ENCODE measurements at regions not wholly inside any gene's neighbourhood (a gene's known extent, or its start where the extent isn't known, plus 50 kb on each side); places are given as distances from the start of the nearest gene placed in this dataset.

DNA sequence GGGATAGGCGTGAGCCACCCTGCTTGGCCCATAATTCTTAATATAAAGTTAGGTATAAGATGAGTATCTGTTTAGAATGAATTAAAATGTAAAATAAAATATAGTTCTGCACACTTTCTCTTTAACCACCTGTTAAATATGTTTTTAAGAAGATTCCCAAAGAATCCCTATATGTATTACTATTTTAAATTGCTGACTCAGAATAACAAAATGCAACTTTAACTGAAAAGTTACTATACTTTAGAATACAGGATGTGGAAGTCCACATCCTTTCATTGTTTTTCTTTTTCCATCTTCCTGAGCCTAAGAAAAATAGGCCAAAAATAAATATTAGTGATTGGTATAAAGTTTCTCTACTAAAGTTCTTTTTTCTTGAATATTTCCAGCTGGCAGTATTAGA lies 325.6 kb upstream of the EYS start:
- Histone ChIP-seq H3K36me3 (no peaks in the 10 kb centered on the region), H3K4me3 (no peak overlapping the region), H3K9me3 (no peaks in the 10 kb centered on the region), H3K27ac (no peak overlapping the region), H3K4me1 (no peaks in the 10 kb centered on the region), H3K27me3 (no peaks in the 10 kb centered on the region)
- intact Hi-C loops (cut with DNase I), result no loop called here
- TF ChIP-seq POLR2A (IDR thresholded peaks at IDR 0.05), result no peak
- no peak for TF ChIP-seq POLR2AphosphoS5 (IDR thresholded peaks at IDR 0.05; ENCODE audit: insufficient read depth in 1 of 2, low read depth in 1 of 2)
- TF ChIP-seq, protein P1, sequence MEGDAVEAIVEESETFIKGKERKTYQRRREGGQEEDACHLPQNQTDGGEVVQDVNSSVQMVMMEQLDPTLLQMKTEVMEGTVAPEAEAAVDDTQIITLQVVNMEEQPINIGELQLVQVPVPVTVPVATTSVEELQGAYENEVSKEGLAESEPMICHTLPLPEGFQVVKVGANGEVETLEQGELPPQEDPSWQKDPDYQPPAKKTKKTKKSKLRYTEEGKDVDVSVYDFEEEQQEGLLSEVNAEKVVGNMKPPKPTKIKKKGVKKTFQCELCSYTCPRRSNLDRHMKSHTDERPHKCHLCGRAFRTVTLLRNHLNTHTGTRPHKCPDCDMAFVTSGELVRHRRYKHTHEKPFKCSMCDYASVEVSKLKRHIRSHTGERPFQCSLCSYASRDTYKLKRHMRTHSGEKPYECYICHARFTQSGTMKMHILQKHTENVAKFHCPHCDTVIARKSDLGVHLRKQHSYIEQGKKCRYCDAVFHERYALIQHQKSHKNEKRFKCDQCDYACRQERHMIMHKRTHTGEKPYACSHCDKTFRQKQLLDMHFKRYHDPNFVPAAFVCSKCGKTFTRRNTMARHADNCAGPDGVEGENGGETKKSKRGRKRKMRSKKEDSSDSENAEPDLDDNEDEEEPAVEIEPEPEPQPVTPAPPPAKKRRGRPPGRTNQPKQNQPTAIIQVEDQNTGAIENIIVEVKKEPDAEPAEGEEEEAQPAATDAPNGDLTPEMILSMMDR (IDR thresholded peaks at IDR 0.05), result no peak
- DNase-seq (ENCODE audit: extremely low spot score in 2 of 2), result no peak

DNA sequence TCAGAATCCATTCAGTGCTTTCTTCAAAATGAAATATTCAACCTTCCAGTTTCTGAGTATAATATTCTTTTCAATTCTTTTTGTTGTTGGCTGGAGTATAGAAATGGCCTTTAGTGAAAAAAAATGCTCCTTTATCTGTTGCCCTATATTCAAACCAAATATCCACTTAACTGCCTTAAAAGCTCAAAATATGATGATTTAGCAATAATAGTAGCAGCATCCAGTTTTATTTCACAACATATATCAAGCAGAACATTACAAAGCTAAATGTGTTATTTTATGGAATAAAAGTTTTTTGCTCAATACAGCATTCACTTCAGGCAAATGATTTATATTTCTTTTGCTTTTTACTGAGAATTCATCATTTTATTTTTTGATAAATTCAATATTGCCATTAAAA lies 322.4 kb upstream of the EYS start:
- Histone ChIP-seq H3K4me3 (no peak overlapping the region), H3K9me3 (no peaks in the 10 kb centered on the region), H3K27me3 (no peaks in the 10 kb centered on the region), H3K4me1 (no peaks in the 10 kb centered on the region), H3K27ac (no peak overlapping the region), H3K36me3 (no peaks in the 10 kb centered on the region)
- DNase-seq (ENCODE audit: extremely low spot score in 2 of 2), result no peak
- TF ChIP-seq POLR2AphosphoS5 (IDR thresholded peaks at IDR 0.05; ENCODE audit: insufficient read depth in 1 of 2, low read depth in 1 of 2) (no peak), POLR2A (IDR thresholded peaks at IDR 0.05) (no peak)
- TF ChIP-seq, protein P1 (IDR thresholded peaks at IDR 0.05), result no peak
- intact Hi-C loops (cut with DNase I), result no loop called here

DNA sequence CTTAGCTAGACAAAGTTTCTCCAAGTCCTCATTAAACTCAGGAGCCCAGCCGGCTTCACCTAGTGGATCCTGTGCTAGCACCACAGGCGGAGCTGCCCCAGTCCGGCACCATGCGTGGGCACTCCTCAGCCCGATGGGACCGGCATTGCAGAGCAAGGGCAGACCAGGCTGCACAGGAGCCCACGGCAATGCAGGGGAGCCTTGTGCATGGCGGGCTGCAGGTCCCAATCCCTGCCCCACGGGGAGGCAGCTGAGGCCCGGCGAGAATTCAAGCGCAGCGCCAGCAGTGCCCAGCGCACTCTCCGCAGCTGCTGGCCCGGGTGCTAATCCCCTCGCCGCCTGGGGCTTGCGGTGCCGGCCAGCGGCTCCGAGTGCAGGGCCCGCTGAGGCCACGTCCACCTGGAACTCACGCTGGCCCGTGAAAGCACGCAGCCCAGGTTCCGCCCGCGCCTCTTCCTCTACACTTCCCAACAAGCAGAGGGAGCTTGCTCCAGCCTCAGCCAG lies 292.3 kb upstream of the EYS start:
- no peak for DNase-seq (ENCODE audit: extremely low spot score in 2 of 2)
- intact Hi-C loops (cut with DNase I), result no loop called here
- H3K4me3 ChIP-seq, result no peak overlapping the region
- no peaks in the 10 kb centered on the region for H3K9me3 ChIP-seq
- no peaks in the 10 kb centered on the region for H3K4me1 ChIP-seq
- H3K36me3 ChIP-seq, result no peaks in the 10 kb centered on the region
- no peaks in the 10 kb centered on the region for H3K27me3 ChIP-seq
- TF ChIP-seq POLR2AphosphoS5 (IDR thresholded peaks at IDR 0.05; ENCODE audit: insufficient read depth in 1 of 2, low read depth in 1 of 2), result no peak
- no peak for TF ChIP-seq POLR2A (IDR thresholded peaks at IDR 0.05)
- TF ChIP-seq, protein P1 (IDR thresholded peaks at IDR 0.05), result no peak
- no peak overlapping the region for H3K27ac ChIP-seq

DNA sequence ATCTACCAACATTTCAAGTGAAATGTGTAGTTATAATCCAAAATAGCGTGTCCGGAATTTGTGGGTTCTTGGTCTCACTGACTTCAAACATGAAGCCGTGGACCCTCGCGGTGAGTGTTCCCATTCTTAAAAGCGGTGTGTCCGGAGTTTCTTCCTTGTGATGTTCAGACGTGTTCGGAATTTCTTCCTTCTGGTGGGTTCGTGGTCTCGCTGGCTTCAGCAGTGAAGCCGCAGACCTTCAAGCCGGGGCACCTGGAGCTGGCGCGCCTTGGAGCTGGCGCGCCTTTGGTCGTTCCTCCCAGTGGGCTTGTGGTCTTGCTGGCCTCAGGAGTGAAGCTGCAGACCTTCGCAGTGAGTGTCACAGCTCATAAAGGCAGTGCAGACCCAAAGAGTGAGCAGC lies 291.5 kb upstream of the EYS start:
- intact Hi-C loops (cut with DNase I), result no loop called here
- H3K4me3 ChIP-seq, result no peak overlapping the region
- no peak overlapping the region for H3K27ac ChIP-seq
- DNase-seq (ENCODE audit: extremely low spot score in 2 of 2), result no peak
- H3K36me3 ChIP-seq, result no peaks in the 10 kb centered on the region
- no peaks in the 10 kb centered on the region for H3K9me3 ChIP-seq
- no peaks in the 10 kb centered on the region for H3K4me1 ChIP-seq
- TF ChIP-seq POLR2AphosphoS5 (IDR thresholded peaks at IDR 0.05; ENCODE audit: insufficient read depth in 1 of 2, low read depth in 1 of 2) (no peak), POLR2A (IDR thresholded peaks at IDR 0.05) (no peak)
- TF ChIP-seq, protein P1 (IDR thresholded peaks at IDR 0.05), result no peak
- no peaks in the 10 kb centered on the region for H3K27me3 ChIP-seq

DNA sequence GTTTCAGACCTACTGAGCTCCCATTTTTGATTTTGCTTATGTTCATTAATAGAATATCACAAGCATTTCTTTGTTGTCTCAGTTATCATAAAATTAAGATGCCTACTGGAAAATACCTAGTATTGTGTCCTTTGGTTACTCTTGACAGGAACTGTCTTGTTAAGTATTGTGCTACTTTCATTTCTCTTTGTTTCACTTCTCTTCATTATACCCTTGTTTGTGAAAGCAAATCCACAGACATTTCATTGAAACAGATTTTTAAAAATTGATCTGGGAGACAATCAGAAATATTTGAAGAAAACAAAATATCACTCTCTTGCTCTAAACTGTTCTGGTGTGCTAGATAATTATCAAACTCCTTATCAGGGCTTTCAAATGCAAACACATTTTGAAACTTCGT lies 290.5 kb upstream of the EYS start:
- Histone ChIP-seq H3K27ac (no peak overlapping the region), H3K36me3 (no peaks in the 10 kb centered on the region), H3K4me1 (no peaks in the 10 kb centered on the region), H3K9me3 (no peaks in the 10 kb centered on the region), H3K27me3 (no peaks in the 10 kb centered on the region), H3K4me3 (no peak overlapping the region)
- no peak for DNase-seq (ENCODE audit: extremely low spot score in 2 of 2)
- TF ChIP-seq POLR2A (IDR thresholded peaks at IDR 0.05) (no peak), POLR2AphosphoS5 (IDR thresholded peaks at IDR 0.05; ENCODE audit: insufficient read depth in 1 of 2, low read depth in 1 of 2) (no peak)
- TF ChIP-seq, protein P1 (IDR thresholded peaks at IDR 0.05), result no peak
- intact Hi-C loops (cut with DNase I), result no loop called here

All from vagina (tissue), 2 donors.